Breast epithelium (tissue), 3 donors: ENCODE measurements at regions not wholly inside any gene's neighbourhood (a gene's known extent, or its start where the extent isn't known, plus 50 kb on each side); places are given as distances from the start of the nearest gene placed in this dataset.

Source experiments
- POLR2A ChIP-seq: fragments of 450-650 bp; IDR thresholded peaks from one replicate; pipeline ENCODE4 v1.6.1; 2016; ENCODE audit warnings: antibody characterized with exemption, mild to moderate bottlenecking, moderate library complexity
- TF ChIP-seq, protein P1 (sequence below), 3 donors: fragments of 450-650 bp; IDR thresholded peaks; one replicate each; pipeline ENCODE4 v1.5.1; 2016 to 2017; ENCODE audit warnings: antibody characterized with exemption in 3 of 3, mild to moderate bottlenecking in 3 of 3, moderate library complexity in 3 of 3

- TF ChIP-seq, protein P1, sequence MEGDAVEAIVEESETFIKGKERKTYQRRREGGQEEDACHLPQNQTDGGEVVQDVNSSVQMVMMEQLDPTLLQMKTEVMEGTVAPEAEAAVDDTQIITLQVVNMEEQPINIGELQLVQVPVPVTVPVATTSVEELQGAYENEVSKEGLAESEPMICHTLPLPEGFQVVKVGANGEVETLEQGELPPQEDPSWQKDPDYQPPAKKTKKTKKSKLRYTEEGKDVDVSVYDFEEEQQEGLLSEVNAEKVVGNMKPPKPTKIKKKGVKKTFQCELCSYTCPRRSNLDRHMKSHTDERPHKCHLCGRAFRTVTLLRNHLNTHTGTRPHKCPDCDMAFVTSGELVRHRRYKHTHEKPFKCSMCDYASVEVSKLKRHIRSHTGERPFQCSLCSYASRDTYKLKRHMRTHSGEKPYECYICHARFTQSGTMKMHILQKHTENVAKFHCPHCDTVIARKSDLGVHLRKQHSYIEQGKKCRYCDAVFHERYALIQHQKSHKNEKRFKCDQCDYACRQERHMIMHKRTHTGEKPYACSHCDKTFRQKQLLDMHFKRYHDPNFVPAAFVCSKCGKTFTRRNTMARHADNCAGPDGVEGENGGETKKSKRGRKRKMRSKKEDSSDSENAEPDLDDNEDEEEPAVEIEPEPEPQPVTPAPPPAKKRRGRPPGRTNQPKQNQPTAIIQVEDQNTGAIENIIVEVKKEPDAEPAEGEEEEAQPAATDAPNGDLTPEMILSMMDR (IDR thresholded peaks at IDR 0.05): no peak
- TF ChIP-seq POLR2A: no peak
Measured at GRCh38 chr5:143495821-143496275, 92.4 kb upstream of the NR3C1 start.
